NCI-H2029 treated with DMSO at 0.1 percent for 48 hours (cell line): ENCODE measurements at regions not wholly inside any gene's neighbourhood (a gene's known extent, or its start where the extent isn't known, plus 50 kb on each side); places are given as distances from the start of the nearest gene placed in this dataset.
"Not testable (repeated sequence)": the region's sequence is repeated elsewhere in the genome, so short reads cannot be mapped to it uniquely, and the experiment has no call there.

Experiments
- DNase-seq: peaks from one replicate; lab custom pipeline; 2025; lab: John Stamatoyannopoulos, UW

- no peak for DNase-seq
These were observed 502.8 kb downstream of the REEP3 start for GRCh38 chr10:64023926-64024470.

- no peak for DNase-seq
These were observed 512.5 kb downstream of the REEP3 start for GRCh38 chr10:64033711-64034110.

- DNase-seq, result no peak
These were observed 515.2 kb downstream of the REEP3 start for GRCh38 chr10:64036321-64036930.

GRCh38 chr10:64037071-64037661, 516.0 kb downstream of the REEP3 start:
- DNase-seq, result no peak

- DNase-seq, result no peak
These were observed 516.9 kb downstream of the REEP3 start for GRCh38 chr10:64038107-64038506.

GRCh38 chr10:64039198-64039597, 518.0 kb downstream of the REEP3 start:
- DNase-seq, result no peak

GRCh38 chr10:64040781-64041180, 519.6 kb downstream of the REEP3 start:
- DNase-seq, result no peak

GRCh38 chr10:64041185-64041988, 520.2 kb downstream of the REEP3 start:
- DNase-seq, result peak; percentile 30

GRCh38 chr10:64041989-64042490, 520.8 kb downstream of the REEP3 start:
- DNase-seq, result no peak

GRCh38 chr10:64044098-64044497, 522.9 kb downstream of the REEP3 start:
- DNase-seq, result no peak

- DNase-seq, result not testable (repeated sequence)
These were observed 523.9 kb downstream of the REEP3 start for GRCh38 chr10:64044957-64045632.

- DNase-seq, result no peak
These were observed 533.2 kb downstream of the REEP3 start for GRCh38 chr10:64054392-64054791.

- no peak for DNase-seq
These were observed 538.7 kb downstream of the REEP3 start for GRCh38 chr10:64059884-64060283.

GRCh38 chr10:64060389-64060788, 539.2 kb downstream of the REEP3 start:
- no peak for DNase-seq

GRCh38 chr10:64062793-64063192, 541.6 kb downstream of the REEP3 start:
- DNase-seq, result no peak

- DNase-seq, result no peak
These were observed 545.9 kb downstream of the REEP3 start for GRCh38 chr10:64067009-64067606.

- DNase-seq, result no peak
These were observed 546.7 kb downstream of the REEP3 start for GRCh38 chr10:64067859-64068258.

- DNase-seq, result no peak
These were observed 549.0 kb downstream of the REEP3 start for GRCh38 chr10:64070241-64070640.

GRCh38 chr10:64071218-64071617, 550.0 kb downstream of the REEP3 start:
- no peak for DNase-seq

- DNase-seq, result no peak
These were observed 554.4 kb downstream of the REEP3 start for GRCh38 chr10:64075604-64076003.

- DNase-seq, result no peak
These were observed 555.2 kb downstream of the REEP3 start for GRCh38 chr10:64076322-64076940.
